Activated naive CD4-positive, alpha-beta T cell treated with anti-CD3 and anti-CD28 coated beads, Interleukin-2, amount 50 U/mL, for 16 hours (primary cell): ENCODE measurements at regions not wholly inside any gene's neighbourhood (a gene's known extent, or its start where the extent isn't known, plus 50 kb on each side); places are given as distances from the start of the nearest gene placed in this dataset.

Experiments used
- DNase-seq: peaks from one replicate; pipeline ENCODE4 v3.0.0-alpha.2; 2020

GRCh38 chr2:199019898-199020507 is 437.7 kb downstream of the SATB2 start:
- no peak for DNase-seq

- DNase-seq = no peak
These were observed 438.9 kb downstream of the SATB2 start for GRCh38 chr2:199018826-199019225.

- DNase-seq = no peak
These were observed 442.7 kb downstream of the SATB2 start for GRCh38 chr2:199015072-199015471.

GRCh38 chr2:199014226-199014625 is 443.5 kb downstream of the SATB2 start:
- no peak for DNase-seq

- no peak for DNase-seq
These were observed 445.8 kb downstream of the SATB2 start for GRCh38 chr2:199011908-199012307.

- DNase-seq = no peak
These were observed 463.1 kb downstream of the SATB2 start for GRCh38 chr2:198994678-198995077.

- DNase-seq = no peak
These were observed 466.3 kb downstream of the SATB2 start for GRCh38 chr2:198991431-198991830.

- DNase-seq = no peak
These were observed 482.0 kb downstream of the SATB2 start for GRCh38 chr2:198975779-198976178.

GRCh38 chr2:198973785-198974184 is 484.0 kb downstream of the SATB2 start:
- no peak for DNase-seq

GRCh38 chr2:198973181-198973580 is 484.6 kb downstream of the SATB2 start:
- DNase-seq = no peak

GRCh38 chr2:198968545-198968944 is 489.2 kb downstream of the SATB2 start:
- DNase-seq = no peak

- DNase-seq = no peak
These were observed 491.5 kb downstream of the SATB2 start for GRCh38 chr2:198966269-198966668.

GRCh38 chr2:198961547-198961946 is 496.2 kb downstream of the SATB2 start:
- DNase-seq = no peak

- DNase-seq = no peak
These were observed 500.6 kb downstream of the SATB2 start for GRCh38 chr2:198957181-198957580.

GRCh38 chr2:198953328-198953727 is 504.4 kb downstream of the SATB2 start:
- DNase-seq = no peak

GRCh38 chr2:198950803-198951202 is 506.9 kb downstream of the SATB2 start:
- no peak for DNase-seq

GRCh38 chr2:198945496-198945895 is 512.2 kb downstream of the SATB2 start:
- DNase-seq = no peak

- DNase-seq = no peak
These were observed 527.6 kb downstream of the SATB2 start for GRCh38 chr2:198930170-198930569.

GRCh38 chr2:198928026-198928425 is 529.7 kb downstream of the SATB2 start:
- DNase-seq = no peak

GRCh38 chr2:198917926-198918720 is 539.6 kb downstream of the SATB2 start:
- DNase-seq = no peak

- no peak for DNase-seq
These were observed 540.5 kb downstream of the SATB2 start for GRCh38 chr2:198917275-198917674.

GRCh38 chr2:198916548-198917080 is 541.1 kb downstream of the SATB2 start:
- DNase-seq = no peak

- DNase-seq = no peak
These were observed 544.2 kb downstream of the SATB2 start for GRCh38 chr2:198913394-198914152.
